ENCODE measurements at regions not wholly inside any gene's neighbourhood (a gene's known extent, or its start where the extent isn't known, plus 50 kb on each side); places are given as distances from the start of the nearest gene placed in this dataset.

GRCh38 chr4:108261026-108261425 lies 92.3 kb upstream of the LEF1 start:
- no peak for DNase-seq
- H3K27me3 ChIP-seq (replicated peaks), result no peaks in the 10 kb centered on the region
- TF ChIP-seq CTCF (IDR thresholded peaks at IDR 0.05; ENCODE audit: low read depth, low read length, missing control alignments), result no peak
- in situ Hi-C loops (cut with HindIII; ENCODE audit: low pct_ligation_motif_present, low sequenced_read_pairs), result no loop called here
- no peak overlapping the region for H3K27ac ChIP-seq
- H3K36me3 ChIP-seq (replicated peaks), result no peaks in the 10 kb centered on the region
- H3K4me3 ChIP-seq (ENCODE audit: low read depth, low read length), result no peak overlapping the region

- TF ChIP-seq CTCF (IDR thresholded peaks at IDR 0.05; ENCODE audit: low read depth, low read length, missing control alignments), result no peak
- no peaks in the 10 kb centered on the region for H3K27me3 ChIP-seq (replicated peaks)
- in situ Hi-C loops (cut with HindIII; ENCODE audit: low pct_ligation_motif_present, low sequenced_read_pairs), result no loop called here
- DNase-seq, result no peak
- H3K36me3 ChIP-seq (replicated peaks), result no peaks in the 10 kb centered on the region
- H3K4me3 ChIP-seq (ENCODE audit: low read depth, low read length), result no peak overlapping the region
- no peak overlapping the region for H3K27ac ChIP-seq
Measured at GRCh38 chr4:108256538-108256937, 87.8 kb upstream of the LEF1 start.

GRCh38 chr4:108255203-108255747 lies 86.5 kb upstream of the LEF1 start:
- Histone ChIP-seq H3K27ac (no peak overlapping the region), H3K36me3 (replicated peaks) (no peaks in the 10 kb centered on the region), H3K27me3 (replicated peaks) (no peaks in the 10 kb centered on the region), H3K4me3 (ENCODE audit: low read depth, low read length) (no peak overlapping the region)
- no peak for TF ChIP-seq CTCF (IDR thresholded peaks at IDR 0.05; ENCODE audit: low read depth, low read length, missing control alignments)
- in situ Hi-C loops (cut with HindIII; ENCODE audit: low pct_ligation_motif_present, low sequenced_read_pairs), result no loop called here
- DNase-seq, result no peak

GRCh38 chr4:108249397-108249796 lies 80.7 kb upstream of the LEF1 start:
- in situ Hi-C loops (cut with HindIII; ENCODE audit: low pct_ligation_motif_present, low sequenced_read_pairs), result no loop called here
- Histone ChIP-seq H3K4me3 (ENCODE audit: low read depth, low read length) (no peak overlapping the region), H3K27ac (no peak overlapping the region), H3K27me3 (replicated peaks) (no peaks in the 10 kb centered on the region), H3K36me3 (replicated peaks) (no peaks in the 10 kb centered on the region)
- DNase-seq, result no peak
- no peak for TF ChIP-seq CTCF (IDR thresholded peaks at IDR 0.05; ENCODE audit: low read depth, low read length, missing control alignments)

- no peak for TF ChIP-seq CTCF (IDR thresholded peaks at IDR 0.05; ENCODE audit: low read depth, low read length, missing control alignments)
- DNase-seq, result no peak
- H3K27ac ChIP-seq, result no peak overlapping the region
- no peaks in the 10 kb centered on the region for H3K27me3 ChIP-seq (replicated peaks)
- no peaks in the 10 kb centered on the region for H3K36me3 ChIP-seq (replicated peaks)
- in situ Hi-C loops (cut with HindIII; ENCODE audit: low pct_ligation_motif_present, low sequenced_read_pairs), result no loop called here
- H3K4me3 ChIP-seq (ENCODE audit: low read depth, low read length), result no peak overlapping the region
Measured at GRCh38 chr4:108247387-108248049, 78.8 kb upstream of the LEF1 start.

- H3K27me3 ChIP-seq (replicated peaks), result no peaks in the 10 kb centered on the region
- H3K27ac ChIP-seq, result no peak overlapping the region
- H3K4me3 ChIP-seq (ENCODE audit: low read depth, low read length), result no peak overlapping the region
- H3K36me3 ChIP-seq (replicated peaks), result no peaks in the 10 kb centered on the region
- DNase-seq, result no peak
- in situ Hi-C loops (cut with HindIII; ENCODE audit: low pct_ligation_motif_present, low sequenced_read_pairs), result no loop called here
- TF ChIP-seq CTCF (IDR thresholded peaks at IDR 0.05; ENCODE audit: low read depth, low read length, missing control alignments), result no peak
Measured at GRCh38 chr4:108244606-108245005, 75.9 kb upstream of the LEF1 start.
